Astrocyte of the spinal cord (primary cell): ENCODE measurements at regions not wholly inside any gene's neighbourhood (a gene's known extent, or its start where the extent isn't known, plus 50 kb on each side); places are given as distances from the start of the nearest gene placed in this dataset.
A peak's percentile ranks its signal among the peaks of the same experiment; 100 is the strongest.

ENCODE experiments used
- DNase-seq: peaks from one replicate; pipeline ENCODE4 v3.0.0; 2011; ENCODE audit warnings: low read depth, low spot score
- H3K4me3 ChIP-seq: 2 replicates; pipeline ENCODE4 v1.5.1; 2011; ENCODE audit warnings: low read depth, mild to moderate bottlenecking, low read length, moderate library complexity
- in situ Hi-C: cut with HindIII; loops from 2 replicates; pipeline ENCODE4 v1.10.0; 2017; ENCODE audit warnings: low sequenced_read_pairs
- TF ChIP-seq, protein P1 (sequence below): IDR thresholded peaks from 2 replicates; pipeline ENCODE4 v1.5.1; 2012; ENCODE audit warnings: low read depth, mild to moderate bottlenecking, low read length, inconsistent platforms

DNA sequence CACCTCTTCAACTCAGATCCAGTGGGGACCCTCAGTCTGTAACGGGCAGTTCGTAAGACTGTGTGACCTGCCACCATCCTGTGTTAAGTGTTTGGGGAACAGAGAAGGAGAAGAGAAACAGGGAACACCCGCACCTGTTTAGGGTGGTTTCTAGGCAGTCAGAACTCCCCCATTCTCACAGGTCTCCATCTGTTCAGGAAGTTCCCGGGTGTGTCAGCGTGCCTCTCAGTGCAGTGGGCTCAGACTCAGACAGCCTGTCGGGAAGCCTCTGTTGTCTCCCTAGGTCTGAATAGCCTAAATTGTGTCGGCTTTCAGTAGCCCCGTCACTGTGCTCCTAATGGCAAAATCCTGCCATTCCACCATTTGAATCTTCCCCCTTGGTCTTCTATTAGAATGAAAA is 256.6 kb downstream of the LOXHD1 start:
- in situ Hi-C loops, result no loop called here
- no peak for DNase-seq
- no peak overlapping the region for H3K4me3 ChIP-seq
- TF ChIP-seq, protein P1, sequence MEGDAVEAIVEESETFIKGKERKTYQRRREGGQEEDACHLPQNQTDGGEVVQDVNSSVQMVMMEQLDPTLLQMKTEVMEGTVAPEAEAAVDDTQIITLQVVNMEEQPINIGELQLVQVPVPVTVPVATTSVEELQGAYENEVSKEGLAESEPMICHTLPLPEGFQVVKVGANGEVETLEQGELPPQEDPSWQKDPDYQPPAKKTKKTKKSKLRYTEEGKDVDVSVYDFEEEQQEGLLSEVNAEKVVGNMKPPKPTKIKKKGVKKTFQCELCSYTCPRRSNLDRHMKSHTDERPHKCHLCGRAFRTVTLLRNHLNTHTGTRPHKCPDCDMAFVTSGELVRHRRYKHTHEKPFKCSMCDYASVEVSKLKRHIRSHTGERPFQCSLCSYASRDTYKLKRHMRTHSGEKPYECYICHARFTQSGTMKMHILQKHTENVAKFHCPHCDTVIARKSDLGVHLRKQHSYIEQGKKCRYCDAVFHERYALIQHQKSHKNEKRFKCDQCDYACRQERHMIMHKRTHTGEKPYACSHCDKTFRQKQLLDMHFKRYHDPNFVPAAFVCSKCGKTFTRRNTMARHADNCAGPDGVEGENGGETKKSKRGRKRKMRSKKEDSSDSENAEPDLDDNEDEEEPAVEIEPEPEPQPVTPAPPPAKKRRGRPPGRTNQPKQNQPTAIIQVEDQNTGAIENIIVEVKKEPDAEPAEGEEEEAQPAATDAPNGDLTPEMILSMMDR, result no peak

DNA sequence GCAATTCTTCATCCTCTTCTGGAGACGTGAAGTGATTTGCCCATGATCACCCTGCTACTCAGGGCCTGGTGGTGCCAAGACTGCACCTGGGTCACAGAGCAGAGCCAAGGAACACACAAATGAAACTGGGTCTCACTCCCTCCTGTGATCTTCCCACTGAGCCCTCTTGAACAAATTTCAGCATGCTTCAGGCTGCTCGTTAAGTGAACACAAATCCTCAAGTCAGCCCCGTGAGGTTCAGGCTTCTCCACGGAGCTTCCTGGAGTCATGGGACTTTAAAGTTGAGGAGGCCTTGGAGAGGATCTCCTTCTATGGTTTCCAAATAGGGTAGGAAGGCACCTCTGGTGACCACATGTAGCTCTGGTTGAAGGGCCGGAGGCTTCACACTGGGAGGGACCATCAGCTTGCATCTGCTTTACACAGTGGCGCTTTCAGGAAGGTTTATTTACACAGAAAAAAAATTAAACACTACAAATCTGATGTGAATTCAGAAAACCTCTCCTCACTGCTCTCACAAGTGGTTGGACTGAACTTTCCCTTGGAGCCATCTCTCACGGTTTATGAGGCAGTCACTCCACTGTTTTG is 255.4 kb downstream of the LOXHD1 start:
- TF ChIP-seq, protein P1, result no peak
- in situ Hi-C loops, result no loop called here
- no peak for DNase-seq
- H3K4me3 ChIP-seq, result no peak overlapping the region

DNA sequence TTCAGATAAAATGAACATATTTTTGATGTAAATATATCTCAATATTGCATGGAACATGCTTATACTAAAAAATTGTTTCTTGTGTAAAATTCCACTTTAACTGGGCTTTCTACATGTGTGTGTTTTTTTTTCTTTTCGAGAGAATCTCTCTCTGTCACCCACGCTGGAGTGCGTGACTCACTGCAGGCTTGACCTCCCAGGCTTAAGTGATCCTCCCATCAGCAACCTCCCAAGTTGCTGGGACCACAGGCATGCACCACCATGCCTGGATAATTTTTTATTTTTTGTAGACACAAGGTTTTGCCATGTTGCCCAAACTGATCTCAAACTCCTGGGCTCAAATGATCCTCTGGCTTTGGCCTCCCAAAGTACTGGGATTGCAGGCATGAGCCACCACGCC is 254.6 kb downstream of the LOXHD1 start:
- H3K4me3 ChIP-seq, result no peak overlapping the region
- peak; percentile 27 for DNase-seq
- TF ChIP-seq, protein P1, result no peak
- in situ Hi-C loops, result no loop called here

DNA sequence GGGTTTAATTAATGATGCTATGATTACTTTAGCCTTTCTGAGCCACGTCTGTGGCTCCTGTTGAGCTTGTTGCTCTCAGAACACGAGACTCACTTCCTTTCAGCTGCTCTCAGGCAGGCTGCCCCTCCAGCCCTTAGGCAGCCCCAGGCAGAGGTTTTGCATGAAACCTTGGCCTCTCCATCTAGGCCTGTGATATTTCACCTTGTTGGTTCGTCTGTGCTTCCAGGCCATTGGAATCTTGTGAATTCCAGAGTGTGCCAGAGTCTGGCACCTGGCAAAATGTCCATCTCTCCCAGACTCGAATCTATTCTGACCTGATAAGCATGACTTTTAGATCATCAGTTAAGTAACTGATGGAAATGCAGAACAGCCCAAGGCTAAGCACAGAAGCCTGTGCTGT is 254.1 kb downstream of the LOXHD1 start:
- no peak overlapping the region for H3K4me3 ChIP-seq
- in situ Hi-C loops, result no loop called here
- DNase-seq, result no peak
- TF ChIP-seq, protein P1, result no peak

DNA sequence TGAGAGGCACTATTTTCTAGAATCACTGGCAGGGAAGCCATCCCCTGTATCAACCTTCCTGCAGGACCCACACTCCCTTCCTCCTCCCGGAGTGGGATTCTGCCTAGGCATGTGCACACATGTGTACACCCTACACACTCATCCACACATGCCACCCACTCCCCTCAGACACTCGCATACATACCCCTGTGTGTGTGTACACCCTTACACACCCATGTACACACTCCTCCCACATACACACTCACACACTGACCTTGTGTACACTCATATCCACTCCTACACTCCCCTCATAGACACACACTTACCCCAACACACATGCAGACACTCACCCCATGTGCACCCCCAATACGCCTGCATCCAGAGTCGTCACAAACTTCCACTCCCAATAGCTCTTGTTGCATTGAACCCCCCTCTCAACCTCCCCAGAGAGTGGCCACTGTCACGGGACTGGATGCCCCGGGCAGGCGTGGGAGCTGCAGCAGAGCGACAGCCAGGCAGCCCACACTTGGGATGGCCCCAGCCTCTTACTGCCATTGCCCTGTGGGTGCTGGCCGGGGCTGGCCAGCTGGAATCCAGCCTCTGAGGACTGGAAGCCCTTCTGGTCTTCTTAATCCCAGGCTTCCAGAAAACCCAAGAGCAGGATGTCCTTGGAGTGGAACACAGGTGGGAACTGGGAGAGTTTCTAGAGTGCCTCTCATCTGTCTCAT is 251.0 kb downstream of the LOXHD1 start:
- TF ChIP-seq, protein P1, result no peak
- in situ Hi-C loops, result no loop called here

DNA sequence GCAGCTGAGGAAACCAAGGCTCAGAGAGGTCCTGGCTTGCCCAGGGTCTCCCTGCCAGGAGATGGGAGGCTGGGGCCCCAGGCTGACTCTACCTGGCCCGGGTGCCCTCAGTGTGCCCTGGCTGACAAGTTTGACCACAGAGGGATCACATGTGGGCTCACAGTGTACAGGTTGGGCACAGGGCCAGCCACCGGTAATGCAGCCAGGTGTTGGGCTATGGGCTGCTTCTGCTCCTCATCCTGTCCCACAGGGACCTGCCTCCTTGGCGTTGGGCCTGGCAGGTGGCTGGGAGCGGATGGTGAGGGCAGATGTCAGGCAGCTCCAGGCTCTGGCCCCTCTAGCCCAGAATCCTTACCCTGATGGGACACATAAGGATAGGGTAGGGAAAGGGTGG is 250.5 kb downstream of the LOXHD1 start:
- no peak overlapping the region for H3K4me3 ChIP-seq
- TF ChIP-seq, protein P1, result no peak
- in situ Hi-C loops, result no loop called here
- no peak for DNase-seq

More for the DNA sequence above, 251.0 kb downstream of the LOXHD1 start:
- DNase-seq, result no peak
- H3K4me3 ChIP-seq, result no peak overlapping the region
